Esophagus squamous epithelium (tissue), 5 donors: ENCODE measurements at regions not wholly inside any gene's neighbourhood (a gene's known extent, or its start where the extent isn't known, plus 50 kb on each side); places are given as distances from the start of the nearest gene placed in this dataset.

ENCODE experiments used
- DNase-seq: peaks from one replicate; lab custom pipeline; 2025; lab: John Stamatoyannopoulos, UW
- H3K27ac ChIP-seq, 4 donors: fragments of 200-600 bp; sonication (generic); one replicate each; pipeline ENCODE4 v1.5.1; 2016 to 2019; ENCODE audit warnings: mild to moderate bottlenecking in 1 of 4
- H3K27me3 ChIP-seq, 4 donors: fragments of 200-600 bp; sonication (generic); 1 replicate in 3 of 4; 2 replicates in 1 of 4; pipeline versions ENCODE4 v1.5.1 to v1.6.0; 2017 to 2021; ENCODE audit warnings: antibody characterized with exemption in 1 of 4
- H3K36me3 ChIP-seq, 3 donors: fragments of 200-600 bp; sonication (generic); one replicate each; pipeline ENCODE4 v1.5.1; 2016 to 2019
- H3K4me1 ChIP-seq, 3 donors: fragments of 200-600 bp; sonication (generic); one replicate each; pipeline ENCODE4 v1.5.1; 2017 to 2019
- H3K4me3 ChIP-seq, 4 donors: fragments of 200-600 bp; sonication (generic); 1 replicate in 3 of 4; 2 replicates in 1 of 4; pipeline ENCODE4 v1.5.1; 2016 to 2019; ENCODE audit warnings: mild to moderate bottlenecking in 2 of 4, moderate library complexity in 1 of 4
- H3K9me3 ChIP-seq, 3 donors: fragments of 200-600 bp; sonication (generic); one replicate each; pipeline ENCODE4 v1.5.1; 2016 to 2019
- POLR2A ChIP-seq, 4 donors: fragments of 450-650 bp; IDR thresholded peaks; one replicate each; pipeline ENCODE4 v1.6.1; 2017; ENCODE audit warnings: antibody characterized with exemption in 4 of 4, mild to moderate bottlenecking in 4 of 4, moderate library complexity in 3 of 4
- WGBS, 2 donors: methylation state at CpG; one replicate each; pipeline ENCODE4 v1.1.5; 2018; 5-methylcytosine and 5-hydroxymethylcytosine counted together
- intact Hi-C: fragments of 100-400 bp; cut with DNase I; formaldehyde crosslinking; loops from one replicate; pipeline ENCODE4 v1.15.0; 2022
- TF ChIP-seq, protein P1 (sequence below), 6 experiments: fragments of 450-650 bp in 4 of 6; fragments of 200-600 bp in 2 of 6; sonication (generic) in 2 of 6; IDR thresholded peaks; one replicate each; pipeline ENCODE4 v1.5.1; 2016 to 2019; ENCODE audit warnings: antibody characterized with exemption in 6 of 6, mild to moderate bottlenecking in 4 of 6, moderate library complexity in 4 of 6
- donor health status: DM: yes; HTN: yes; CAD: no.

DNA sequence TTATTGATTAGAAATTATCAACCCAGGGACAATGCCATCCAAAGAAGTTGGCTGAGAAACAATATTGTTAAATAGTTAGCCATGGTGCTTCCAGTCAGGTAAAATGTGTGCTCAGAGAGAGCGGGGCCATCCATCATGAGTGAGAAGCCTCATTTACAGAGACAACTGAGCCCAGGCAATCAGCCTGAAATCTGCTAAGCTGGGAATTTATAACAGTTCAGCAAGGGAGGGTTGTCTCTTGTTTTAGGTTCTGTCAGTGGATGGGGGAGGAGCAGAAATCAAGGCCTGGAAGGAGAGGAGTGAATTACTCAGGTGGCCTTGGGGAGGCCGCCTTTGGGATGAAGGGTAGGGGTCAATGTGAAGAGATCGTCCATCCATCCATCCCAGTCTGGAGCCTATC lies 102.5 kb upstream of the ST8SIA3 start:
- DNase-seq, result no peak
- WGBS, 2 donors, result 86% methylated on average over 3 of the region's 3 CpGs; no CpG with 5 or more reads in 1 of the 2 donors
- Histone ChIP-seq H3K27me3 (no peaks in the 10 kb centered on the region), H3K4me3 (no peak overlapping the region), H3K27ac (no peak overlapping the region), H3K36me3 (no peaks in the 10 kb centered on the region), H3K9me3 (no peaks in the 10 kb centered on the region), H3K4me1 (no peaks in the 10 kb centered on the region)
- intact Hi-C loops, result no loop called here
- TF ChIP-seq, protein P1, sequence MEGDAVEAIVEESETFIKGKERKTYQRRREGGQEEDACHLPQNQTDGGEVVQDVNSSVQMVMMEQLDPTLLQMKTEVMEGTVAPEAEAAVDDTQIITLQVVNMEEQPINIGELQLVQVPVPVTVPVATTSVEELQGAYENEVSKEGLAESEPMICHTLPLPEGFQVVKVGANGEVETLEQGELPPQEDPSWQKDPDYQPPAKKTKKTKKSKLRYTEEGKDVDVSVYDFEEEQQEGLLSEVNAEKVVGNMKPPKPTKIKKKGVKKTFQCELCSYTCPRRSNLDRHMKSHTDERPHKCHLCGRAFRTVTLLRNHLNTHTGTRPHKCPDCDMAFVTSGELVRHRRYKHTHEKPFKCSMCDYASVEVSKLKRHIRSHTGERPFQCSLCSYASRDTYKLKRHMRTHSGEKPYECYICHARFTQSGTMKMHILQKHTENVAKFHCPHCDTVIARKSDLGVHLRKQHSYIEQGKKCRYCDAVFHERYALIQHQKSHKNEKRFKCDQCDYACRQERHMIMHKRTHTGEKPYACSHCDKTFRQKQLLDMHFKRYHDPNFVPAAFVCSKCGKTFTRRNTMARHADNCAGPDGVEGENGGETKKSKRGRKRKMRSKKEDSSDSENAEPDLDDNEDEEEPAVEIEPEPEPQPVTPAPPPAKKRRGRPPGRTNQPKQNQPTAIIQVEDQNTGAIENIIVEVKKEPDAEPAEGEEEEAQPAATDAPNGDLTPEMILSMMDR (IDR thresholded peaks at IDR 0.05), result no peak
- TF ChIP-seq POLR2A (IDR thresholded peaks at IDR 0.05), result no peak

DNA sequence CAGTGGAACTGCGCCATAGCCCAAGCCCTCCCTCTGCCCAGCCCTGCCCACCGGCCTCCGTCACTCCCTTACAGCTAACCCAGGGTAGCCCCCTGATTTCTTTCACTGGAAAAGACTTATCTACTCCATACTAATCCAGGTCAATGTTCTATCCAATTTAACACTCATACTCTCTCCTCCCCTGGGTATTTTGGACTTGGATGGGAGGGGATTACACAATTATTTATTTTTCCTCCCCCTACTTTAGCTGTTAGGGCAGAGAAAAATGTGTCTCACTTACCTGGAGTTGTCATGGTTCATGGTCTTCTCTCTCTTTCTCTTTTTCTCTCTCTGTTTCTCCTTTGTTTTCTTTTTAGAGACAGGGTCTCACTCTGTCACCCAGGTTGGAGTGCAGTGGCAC lies 100.6 kb upstream of the ST8SIA3 start:
- 84 to 88% methylated on average over 3 of the region's 3 CpGs for WGBS, 2 donors
- H3K4me1 ChIP-seq, result no peaks in the 10 kb centered on the region
- no peak overlapping the region for H3K4me3 ChIP-seq
- H3K27me3 ChIP-seq, result no peaks in the 10 kb centered on the region
- no peak for DNase-seq
- no peak for TF ChIP-seq POLR2A (IDR thresholded peaks at IDR 0.05)
- TF ChIP-seq, protein P1 (IDR thresholded peaks at IDR 0.05), result no peak
- H3K36me3 ChIP-seq, result no peaks in the 10 kb centered on the region
- H3K27ac ChIP-seq, result no peak overlapping the region
- intact Hi-C loops, result no loop called here
- H3K9me3 ChIP-seq, result no peaks in the 10 kb centered on the region

DNA sequence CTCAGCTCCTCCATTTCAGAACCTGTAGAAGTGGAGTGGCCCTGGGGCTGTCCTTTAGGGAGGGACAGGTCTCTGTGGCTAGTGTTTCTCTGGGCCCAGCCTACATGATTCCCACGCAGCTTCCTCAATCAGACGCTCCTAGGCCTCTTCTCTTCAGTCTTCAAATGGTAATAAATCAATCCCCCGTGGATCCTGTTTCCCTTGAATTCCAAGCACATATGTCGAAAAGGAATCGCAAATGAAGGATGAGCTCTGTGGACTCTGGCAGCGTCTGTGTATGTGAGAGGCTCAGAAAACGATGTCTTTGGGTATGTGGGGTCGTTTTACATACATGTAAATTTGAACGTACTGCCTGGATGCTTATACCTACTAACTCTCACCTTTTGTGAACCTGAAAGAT lies 98.5 kb upstream of the ST8SIA3 start:
- DNase-seq, result no peak
- WGBS, 2 donors, result 46 to 55% methylated on average over 9 of the region's 9 CpGs
- H3K27ac ChIP-seq, result no peak overlapping the region
- H3K9me3 ChIP-seq, result no peaks in the 10 kb centered on the region
- TF ChIP-seq POLR2A (IDR thresholded peaks at IDR 0.05), result no peak
- TF ChIP-seq, protein P1 (IDR thresholded peaks at IDR 0.05), result no peak
- no peaks in the 10 kb centered on the region for H3K36me3 ChIP-seq
- H3K4me3 ChIP-seq, result no peak overlapping the region
- intact Hi-C loops, result no loop called here
- no peaks in the 10 kb centered on the region for H3K27me3 ChIP-seq
- no peaks in the 10 kb centered on the region for H3K4me1 ChIP-seq

DNA sequence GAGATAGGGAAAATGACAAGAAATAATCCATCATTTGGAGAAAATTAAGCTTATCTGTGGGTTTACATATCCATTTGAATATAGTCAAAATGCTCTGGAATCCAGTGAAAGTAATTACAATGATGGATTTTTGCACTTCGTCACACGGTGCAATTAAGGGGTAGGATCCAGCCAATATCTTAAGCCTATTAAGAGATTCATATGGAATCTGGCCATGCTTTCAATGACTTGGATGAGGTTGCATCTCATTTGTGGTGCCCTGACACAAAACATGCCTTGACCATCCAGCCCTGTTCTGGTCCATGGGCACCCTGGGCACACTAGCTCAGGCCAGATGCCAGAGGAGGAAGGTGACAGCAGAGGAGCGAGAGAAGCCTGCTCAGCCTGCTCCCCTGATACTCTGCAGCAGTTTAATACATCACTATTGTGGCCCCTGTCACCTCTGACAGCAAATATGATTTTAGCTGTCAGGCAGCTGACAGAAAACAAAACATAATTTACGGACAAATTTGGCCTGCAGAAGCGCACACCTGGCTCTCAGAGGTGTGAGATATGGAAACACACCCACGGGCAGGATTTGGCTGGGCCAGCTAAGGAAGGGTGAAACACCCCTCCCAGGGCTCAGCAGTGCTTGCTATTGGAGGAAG lies 94.1 kb upstream of the ST8SIA3 start:
- no peaks in the 10 kb centered on the region for H3K27me3 ChIP-seq
- WGBS, 2 donors, result 52 to 54% methylated on average over 6 of the region's 6 CpGs
- no peaks in the 10 kb centered on the region for H3K4me1 ChIP-seq
- no peaks in the 10 kb centered on the region for H3K9me3 ChIP-seq
- H3K36me3 ChIP-seq, result no peaks in the 10 kb centered on the region
- DNase-seq, result no peak
- intact Hi-C loops, result no loop called here
- TF ChIP-seq, protein P1 (IDR thresholded peaks at IDR 0.05), result no peak
- TF ChIP-seq POLR2A (IDR thresholded peaks at IDR 0.05), result no peak
- no peak overlapping the region for H3K27ac ChIP-seq
- no peak overlapping the region for H3K4me3 ChIP-seq

DNA sequence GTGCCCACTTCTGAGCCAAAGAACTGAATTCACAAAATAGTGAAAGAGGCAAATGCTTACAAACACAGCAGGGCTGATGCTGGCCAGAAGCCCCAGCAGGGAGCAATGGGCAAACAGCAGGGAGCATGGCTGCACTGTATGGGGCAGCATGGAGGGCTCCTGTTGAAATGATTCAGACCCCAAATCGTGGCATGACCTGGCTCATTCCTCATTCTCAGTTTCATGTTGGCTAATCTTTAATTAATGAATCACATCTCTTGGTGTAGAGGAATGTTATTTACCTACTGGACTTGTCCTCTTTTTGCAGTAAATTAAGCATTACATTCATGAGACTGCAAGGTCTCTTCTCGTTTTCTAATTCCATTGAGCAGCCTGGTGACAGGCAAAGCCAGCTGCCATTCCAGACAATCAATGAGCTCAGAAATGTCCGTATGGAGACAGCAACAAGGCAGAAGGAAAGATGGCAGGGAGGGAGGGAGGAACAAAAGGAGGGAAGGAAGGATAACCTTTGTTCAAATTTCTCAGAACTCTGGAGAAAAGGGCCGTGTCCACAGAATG lies 84.9 kb upstream of the ST8SIA3 start:
- Histone ChIP-seq H3K27me3 (no peaks in the 10 kb centered on the region), H3K27ac (no peak overlapping the region), H3K4me1 (no peaks in the 10 kb centered on the region), H3K4me3 (no peak overlapping the region), H3K9me3 (no peaks in the 10 kb centered on the region), H3K36me3 (no peaks in the 10 kb centered on the region)
- 27 to 42% methylated on average over 3 to 4 of the region's 4 CpGs for WGBS, 2 donors
- TF ChIP-seq, protein P1 (IDR thresholded peaks at IDR 0.05), result no peak
- TF ChIP-seq POLR2A (IDR thresholded peaks at IDR 0.05), result no peak
- no peak for DNase-seq
- intact Hi-C loops, result no loop called here
